Gastroesophageal sphincter (tissue), 3 donors: ENCODE measurements at regions not wholly inside any gene's neighbourhood (a gene's known extent, or its start where the extent isn't known, plus 50 kb on each side); places are given as distances from the start of the nearest gene placed in this dataset.

Source experiments
- EP300 ChIP-seq: sonication (generic); formaldehyde crosslinking; IDR thresholded peaks from one replicate; pipeline ENCODE4 v1.6.1; 2017; ENCODE audit warnings: antibody characterized with exemption, mild to moderate bottlenecking
- POLR2A ChIP-seq, 2 donors: fragments of 450-650 bp; IDR thresholded peaks; one replicate each; pipeline ENCODE4 v1.6.1; 2017; ENCODE audit warnings: antibody characterized with exemption in 2 of 2, mild to moderate bottlenecking in 2 of 2, moderate library complexity in 1 of 2
- TF ChIP-seq, protein P1 (sequence below), 4 experiments: fragments of 200-600 bp in 2 of 4; fragments of 450-650 bp in 2 of 4; sonication (generic) in 1 of 4; IDR thresholded peaks; one replicate each; pipeline ENCODE4 v1.5.1; 2017 to 2019; ENCODE audit warnings: antibody characterized with exemption in 4 of 4, mild to moderate bottlenecking in 2 of 4, moderate library complexity in 2 of 4

DNA sequence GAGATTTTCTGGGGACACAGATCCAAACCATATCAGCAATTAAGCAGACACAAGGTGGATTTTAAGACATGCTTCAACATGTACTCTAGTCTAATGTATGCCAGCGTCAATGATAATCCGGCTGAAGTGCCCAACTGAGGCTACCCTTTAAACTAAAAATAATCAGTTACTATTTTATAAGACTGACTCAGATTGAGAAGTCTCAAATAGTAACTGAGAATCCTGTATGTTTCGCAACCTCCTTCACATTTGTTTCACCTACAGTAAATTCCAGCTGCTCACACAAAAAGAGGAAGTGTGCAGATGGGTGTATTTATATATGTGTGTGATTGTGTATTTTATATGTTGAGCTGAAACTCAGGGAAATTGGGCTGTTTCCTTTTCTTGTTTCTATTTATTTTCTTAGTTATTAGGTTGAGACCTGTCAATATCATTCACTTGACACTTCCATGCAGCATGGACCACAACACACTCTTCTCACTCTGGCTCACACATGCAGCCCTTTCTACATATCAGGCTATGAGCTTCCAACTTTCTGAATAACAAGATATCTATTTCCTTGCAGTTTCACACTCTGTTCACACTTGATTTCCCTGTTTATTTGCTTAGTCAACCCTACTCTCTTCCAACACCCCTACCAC, 1224.9 kb upstream of the TMEM132C start:
- TF ChIP-seq, protein P1, sequence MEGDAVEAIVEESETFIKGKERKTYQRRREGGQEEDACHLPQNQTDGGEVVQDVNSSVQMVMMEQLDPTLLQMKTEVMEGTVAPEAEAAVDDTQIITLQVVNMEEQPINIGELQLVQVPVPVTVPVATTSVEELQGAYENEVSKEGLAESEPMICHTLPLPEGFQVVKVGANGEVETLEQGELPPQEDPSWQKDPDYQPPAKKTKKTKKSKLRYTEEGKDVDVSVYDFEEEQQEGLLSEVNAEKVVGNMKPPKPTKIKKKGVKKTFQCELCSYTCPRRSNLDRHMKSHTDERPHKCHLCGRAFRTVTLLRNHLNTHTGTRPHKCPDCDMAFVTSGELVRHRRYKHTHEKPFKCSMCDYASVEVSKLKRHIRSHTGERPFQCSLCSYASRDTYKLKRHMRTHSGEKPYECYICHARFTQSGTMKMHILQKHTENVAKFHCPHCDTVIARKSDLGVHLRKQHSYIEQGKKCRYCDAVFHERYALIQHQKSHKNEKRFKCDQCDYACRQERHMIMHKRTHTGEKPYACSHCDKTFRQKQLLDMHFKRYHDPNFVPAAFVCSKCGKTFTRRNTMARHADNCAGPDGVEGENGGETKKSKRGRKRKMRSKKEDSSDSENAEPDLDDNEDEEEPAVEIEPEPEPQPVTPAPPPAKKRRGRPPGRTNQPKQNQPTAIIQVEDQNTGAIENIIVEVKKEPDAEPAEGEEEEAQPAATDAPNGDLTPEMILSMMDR (IDR thresholded peaks at IDR 0.05) = no peak
- TF ChIP-seq POLR2A (IDR thresholded peaks at IDR 0.05) = no peak
- no peak for TF ChIP-seq EP300
